Stimulated activated CD8-positive, alpha-beta memory T cell treated with anti-CD3 and anti-CD28 coated beads, Interleukin-2, amount 100 ng/mL, for 1 hour (primary cell): ENCODE measurements at regions not wholly inside any gene's neighbourhood (a gene's known extent, or its start where the extent isn't known, plus 50 kb on each side); places are given as distances from the start of the nearest gene placed in this dataset.

ENCODE experiments used
- DNase-seq, 2 donors: peaks; one replicate each; pipeline ENCODE4 v3.0.0-alpha.2; 2020; ENCODE audit warnings: low read depth in 2 of 2

- DNase-seq, result no peak
These were observed 271.9 kb upstream of the FMN2 start for GRCh38 chr1:239819756-239820250.

GRCh38 chr1:239823852-239824251 lies 267.8 kb upstream of the FMN2 start:
- no peak for DNase-seq

GRCh38 chr1:239826211-239826610 lies 265.5 kb upstream of the FMN2 start:
- no peak for DNase-seq

- no peak for DNase-seq
These were observed 264.9 kb upstream of the FMN2 start for GRCh38 chr1:239826736-239827135.

GRCh38 chr1:239829535-239829934 lies 262.1 kb upstream of the FMN2 start:
- no peak for DNase-seq

- DNase-seq, result no peak
These were observed 259.9 kb upstream of the FMN2 start for GRCh38 chr1:239831577-239832355.

GRCh38 chr1:239833723-239834122 lies 258.0 kb upstream of the FMN2 start:
- DNase-seq, result no peak

GRCh38 chr1:239835946-239836440 lies 255.7 kb upstream of the FMN2 start:
- no peak for DNase-seq

GRCh38 chr1:239840336-239840735 lies 251.3 kb upstream of the FMN2 start:
- no peak for DNase-seq

GRCh38 chr1:239840790-239841189 lies 250.9 kb upstream of the FMN2 start:
- no peak for DNase-seq

GRCh38 chr1:239841631-239842030 lies 250.1 kb upstream of the FMN2 start:
- no peak for DNase-seq

GRCh38 chr1:239843541-239843940 lies 248.1 kb upstream of the FMN2 start:
- DNase-seq, result no peak

- no peak for DNase-seq
These were observed 246.8 kb upstream of the FMN2 start for GRCh38 chr1:239844833-239845232.

- no peak for DNase-seq
These were observed 236.8 kb upstream of the FMN2 start for GRCh38 chr1:239854922-239855321.

GRCh38 chr1:239856067-239856466 lies 235.6 kb upstream of the FMN2 start:
- DNase-seq, result no peak

- no peak for DNase-seq
These were observed 234.8 kb upstream of the FMN2 start for GRCh38 chr1:239856924-239857323.

- DNase-seq, result no peak
These were observed 233.6 kb upstream of the FMN2 start for GRCh38 chr1:239858057-239858456.

- no peak for DNase-seq
These were observed 233.2 kb upstream of the FMN2 start for GRCh38 chr1:239858529-239858928.

GRCh38 chr1:239861985-239862384 lies 229.7 kb upstream of the FMN2 start:
- DNase-seq, result no peak

GRCh38 chr1:239868058-239868832 lies 223.4 kb upstream of the FMN2 start:
- no peak for DNase-seq

- DNase-seq, result no peak
These were observed 221.5 kb upstream of the FMN2 start for GRCh38 chr1:239870194-239870593.

- DNase-seq, result no peak
These were observed 219.1 kb upstream of the FMN2 start for GRCh38 chr1:239872626-239873025.

- DNase-seq, result no peak
These were observed 216.9 kb upstream of the FMN2 start for GRCh38 chr1:239874831-239875230.
